GM21390 (cell line): ENCODE measurements at regions not wholly inside any gene's neighbourhood (a gene's known extent, or its start where the extent isn't known, plus 50 kb on each side); places are given as distances from the start of the nearest gene placed in this dataset.
A peak's percentile ranks its signal among the peaks of the same experiment; 100 is the strongest.

Experiments
- ATAC-seq: cut with Tn5 transposase; IDR thresholded peaks from one replicate; pipeline ENCODE4 v1.9.1; 2021; ENCODE audit not compliant: unreplicated experiment

- ATAC-seq, result no peak
These were observed 155.7 kb upstream of the CAMK1G start for GRCh38 chr1:209427811-209428210.

DNA sequence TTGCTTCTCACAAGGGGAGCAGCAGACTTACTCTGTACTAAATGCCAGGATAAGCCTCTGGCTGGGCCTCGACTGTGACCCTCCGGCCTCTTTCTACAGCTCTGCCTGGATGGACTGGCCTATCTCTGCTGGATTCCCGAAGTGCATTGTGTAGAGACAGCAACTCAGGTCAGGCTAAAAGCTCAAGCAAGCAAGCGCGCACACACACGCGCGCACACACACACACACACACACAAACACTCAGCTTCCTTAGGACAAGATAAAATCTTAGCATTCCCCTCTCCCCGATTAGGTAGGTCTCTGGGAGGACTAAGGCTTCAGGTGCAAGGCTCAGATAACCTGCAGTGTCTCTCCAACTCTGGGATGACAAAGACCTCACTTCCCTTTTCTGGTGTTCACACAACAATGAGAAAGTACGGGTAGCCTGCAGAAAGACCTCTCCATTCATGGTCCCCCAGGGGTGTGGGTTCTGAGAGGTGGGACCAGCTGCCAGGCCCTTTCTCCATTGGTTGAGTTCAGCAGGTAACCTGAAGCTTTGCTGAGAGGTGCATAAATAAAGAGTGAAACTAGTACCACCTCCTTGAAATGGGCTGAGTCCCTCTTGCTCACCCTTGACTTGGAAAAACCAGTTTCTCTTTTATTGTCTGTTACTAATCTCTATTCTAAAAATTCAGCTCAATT is 155.1 kb upstream of the CAMK1G start:
- ATAC-seq, result no peak

- ATAC-seq, result no peak
These were observed 153.9 kb upstream of the CAMK1G start for GRCh38 chr1:209429611-209430010.

GRCh38 chr1:209430107-209430506 is 153.4 kb upstream of the CAMK1G start:
- no peak for ATAC-seq

DNA sequence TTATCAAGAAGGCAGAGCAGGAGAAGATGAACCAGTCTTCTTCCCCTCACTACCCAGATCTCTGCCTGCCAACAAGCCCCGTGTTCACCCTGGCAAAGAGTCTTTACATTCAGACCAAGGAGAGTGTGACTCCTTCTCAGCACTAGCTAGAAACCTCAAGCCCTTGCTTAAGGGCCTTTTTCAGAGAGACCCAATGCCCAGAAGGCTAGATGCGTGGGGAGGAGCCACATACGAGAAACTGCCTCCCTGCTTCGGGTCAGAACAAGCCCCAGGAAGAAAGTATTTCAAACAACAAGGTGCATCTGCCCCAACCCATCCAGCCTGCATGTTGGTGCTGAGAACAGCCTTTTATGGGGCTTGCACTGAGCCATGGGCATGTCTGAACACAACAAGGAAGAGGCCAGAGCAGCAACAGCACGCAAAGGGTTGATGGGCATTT is 152.7 kb upstream of the CAMK1G start:
- ATAC-seq, result no peak

GRCh38 chr1:209431402-209431801 is 152.1 kb upstream of the CAMK1G start:
- ATAC-seq, result no peak

- ATAC-seq, result no peak
These were observed 151.6 kb upstream of the CAMK1G start for GRCh38 chr1:209431813-209432442.

DNA sequence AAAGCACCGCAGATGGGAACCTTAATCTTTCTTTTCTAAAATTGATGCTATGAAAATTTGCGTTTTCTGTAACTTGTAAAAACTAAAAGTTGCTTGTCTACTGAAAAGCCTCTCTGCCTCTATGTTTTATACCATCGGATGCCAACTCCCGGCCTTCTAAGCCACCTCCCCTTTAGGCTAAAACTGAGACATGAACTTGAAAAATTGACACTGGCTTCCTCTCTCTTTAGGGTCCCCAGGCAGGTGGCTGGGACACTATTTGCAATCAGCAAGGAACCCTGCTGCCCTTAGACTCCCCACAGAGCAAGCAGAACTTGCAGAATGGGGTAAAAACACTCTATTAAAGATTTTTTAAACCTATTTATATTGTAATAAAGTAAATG is 151.1 kb upstream of the CAMK1G start:
- ATAC-seq, result no peak

GRCh38 chr1:209433649-209434031 is 149.9 kb upstream of the CAMK1G start:
- no peak for ATAC-seq

- ATAC-seq, result no peak
These were observed 149.4 kb upstream of the CAMK1G start for GRCh38 chr1:209434066-209434465.

DNA sequence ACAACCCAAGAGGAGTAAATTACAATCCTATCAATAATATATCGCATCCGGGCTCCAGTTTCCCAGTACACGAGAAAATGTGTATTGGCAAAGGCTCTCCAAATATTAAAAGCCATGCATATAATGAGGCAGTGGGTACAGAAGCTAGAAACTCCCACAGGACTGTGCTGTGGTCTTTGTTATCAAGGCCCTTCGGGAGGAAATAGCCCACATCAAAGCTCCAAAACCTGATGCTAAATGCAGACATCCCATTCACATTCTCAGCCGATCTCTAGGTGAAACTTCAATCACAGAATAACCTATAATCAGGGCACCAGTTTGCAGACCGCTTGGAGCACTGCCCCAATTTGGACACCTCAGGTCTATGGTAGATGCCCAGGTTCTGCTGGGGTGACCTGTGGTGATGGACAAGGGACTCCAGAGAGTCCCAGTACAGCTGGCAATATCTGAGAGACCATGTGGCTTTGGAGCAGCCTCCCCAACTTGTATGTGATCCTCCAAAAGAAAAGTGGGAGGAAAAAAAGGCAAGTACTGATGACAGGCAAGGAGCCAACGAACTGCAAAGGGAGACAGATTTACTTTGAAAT is 148.8 kb upstream of the CAMK1G start:
- ATAC-seq, result no peak

DNA sequence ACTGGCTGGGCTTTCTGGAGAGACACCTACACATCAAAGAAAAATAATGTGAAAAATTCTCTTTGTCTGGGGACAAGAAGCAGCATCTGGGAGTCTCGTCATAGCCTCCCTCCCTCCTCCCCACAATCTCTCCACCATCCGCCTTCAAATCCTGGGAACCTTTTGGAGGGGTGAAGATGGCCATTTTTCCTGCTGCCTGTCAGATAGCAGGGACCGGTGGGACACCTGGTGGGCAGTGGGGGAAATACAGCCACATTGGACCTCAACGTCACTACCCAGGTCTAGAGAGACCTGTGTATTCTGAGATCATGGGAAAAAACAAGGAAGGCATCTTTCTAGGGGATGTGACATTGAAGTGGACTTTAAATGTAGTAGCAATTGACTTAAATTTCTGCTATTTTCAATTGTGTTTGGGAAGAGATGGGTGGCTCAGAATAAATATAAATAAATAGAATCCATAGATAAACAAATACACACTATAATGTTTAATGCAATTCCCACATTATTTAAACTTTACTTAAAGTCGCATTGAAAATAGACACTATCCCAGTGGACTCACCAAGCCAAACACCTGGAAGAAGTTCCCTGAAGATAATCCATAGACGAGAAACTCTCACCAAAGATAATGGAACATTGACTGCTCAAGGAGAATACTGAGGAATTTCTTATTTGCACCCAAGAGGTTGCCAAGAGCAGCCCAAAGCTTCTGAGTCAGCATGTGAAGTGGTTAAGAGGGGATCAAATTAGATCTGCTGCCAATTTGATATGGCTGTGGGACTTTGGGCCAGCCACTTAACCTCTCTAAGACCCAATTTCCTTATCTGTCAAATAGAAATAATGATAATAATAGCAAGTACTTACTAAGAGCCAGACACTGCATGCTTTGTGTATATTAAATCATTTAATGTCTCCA is 147.6 kb upstream of the CAMK1G start:
- peak; percentile 96 for ATAC-seq

DNA sequence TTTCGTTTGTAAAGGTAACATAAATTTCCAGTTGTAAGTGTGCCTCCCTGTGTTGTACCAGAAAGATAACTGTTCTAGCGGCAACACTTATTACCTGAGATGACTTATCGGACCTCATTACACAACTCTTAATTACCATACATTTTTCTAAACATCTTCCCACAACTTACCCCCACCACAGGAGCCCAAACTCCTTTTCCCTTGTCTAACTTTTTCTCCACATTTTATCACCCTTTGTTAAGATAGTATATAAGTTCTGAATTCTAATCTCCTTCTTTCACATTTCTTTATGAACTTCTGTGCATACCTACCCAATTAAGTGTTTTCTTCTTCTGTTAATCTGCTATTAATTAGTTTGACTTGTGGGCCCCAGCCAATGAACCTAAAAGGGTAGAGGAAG is 143.7 kb upstream of the CAMK1G start:
- no peak for ATAC-seq

- ATAC-seq, result no peak
These were observed 140.1 kb upstream of the CAMK1G start for GRCh38 chr1:209443361-209443931.

DNA sequence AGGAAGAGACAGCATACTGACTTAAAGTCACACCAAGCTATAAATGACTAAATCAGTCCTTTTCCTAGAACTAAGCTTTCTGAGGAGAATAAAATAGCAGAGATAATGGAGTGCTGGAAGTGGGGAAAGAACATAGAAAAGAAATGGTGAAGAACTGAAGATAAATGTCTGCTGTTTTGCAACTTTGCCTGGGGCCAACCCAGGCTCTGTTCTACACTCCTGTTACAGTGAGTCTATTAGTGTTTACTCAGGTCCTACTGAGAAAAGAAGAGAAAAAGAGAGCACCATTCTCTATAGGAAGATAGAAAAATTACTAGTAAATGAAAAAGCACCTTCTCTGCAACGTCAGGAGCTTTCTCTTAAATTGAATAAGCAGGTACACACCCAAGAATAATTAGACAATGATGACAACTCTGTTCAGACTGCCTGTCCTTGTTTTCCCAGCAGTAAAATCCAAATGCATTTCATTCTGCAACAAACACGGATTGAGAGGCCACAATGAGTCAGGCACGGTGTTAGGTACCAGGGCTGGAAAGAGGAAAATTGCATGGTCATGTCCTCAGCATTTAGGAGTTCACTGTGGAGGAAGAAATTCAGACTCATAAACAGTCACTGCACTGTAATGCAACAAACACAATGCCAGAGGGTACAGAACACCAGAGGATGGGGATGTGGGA is 139.4 kb upstream of the CAMK1G start:
- ATAC-seq, result no peak

DNA sequence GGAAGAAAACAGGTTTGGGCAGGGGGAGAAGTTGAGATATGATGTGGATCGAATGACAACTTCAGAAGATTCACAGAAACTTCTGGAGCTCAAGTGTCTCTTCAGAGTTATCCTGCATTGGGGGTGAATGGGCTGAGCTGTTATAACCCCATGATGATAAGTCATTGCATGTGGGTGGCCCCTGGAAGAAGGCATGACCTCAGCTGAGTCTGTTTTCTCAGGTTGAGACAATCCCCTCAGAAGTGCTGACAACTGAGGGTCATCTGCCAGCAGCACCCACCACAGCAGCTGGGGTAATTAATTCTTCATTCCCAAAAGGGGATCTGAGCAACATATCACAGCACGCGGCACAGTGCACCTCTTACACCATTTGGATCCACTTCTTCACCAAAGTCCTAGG is 138.6 kb upstream of the CAMK1G start:
- no peak for ATAC-seq

GRCh38 chr1:209445576-209445975 is 137.9 kb upstream of the CAMK1G start:
- no peak for ATAC-seq

DNA sequence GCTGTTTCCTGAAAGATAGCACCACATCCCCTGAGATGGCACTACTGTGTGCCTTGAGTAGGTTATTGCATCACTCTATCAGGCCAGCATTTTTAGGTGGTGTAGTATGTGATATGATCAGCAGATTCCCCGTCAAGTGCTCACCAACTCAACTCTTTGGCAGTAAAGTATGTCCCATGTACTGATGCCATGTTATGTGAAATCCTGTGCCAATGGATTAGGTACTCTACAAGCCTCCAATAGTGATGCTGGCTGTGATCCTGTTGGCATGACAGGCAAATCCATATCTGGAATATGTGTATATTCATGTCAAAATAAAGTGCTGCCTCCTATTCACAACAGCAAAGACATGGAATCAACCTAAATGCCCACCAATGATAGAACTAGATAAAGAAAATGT is 137.2 kb upstream of the CAMK1G start:
- no peak for ATAC-seq

GRCh38 chr1:209454340-209454994 is 129.0 kb upstream of the CAMK1G start:
- no peak for ATAC-seq

GRCh38 chr1:209455145-209455544 is 128.4 kb upstream of the CAMK1G start:
- ATAC-seq, result no peak
